Limb (tissue), 2 donors: ENCODE measurements at regions not wholly inside any gene's neighbourhood (a gene's known extent, or its start where the extent isn't known, plus 50 kb on each side); places are given as distances from the start of the nearest gene placed in this dataset.

ENCODE experiments used
- DNase-seq, 2 donors: peaks; one replicate each; pipeline ENCODE4 v3.0.0-alpha.2; 2016; ENCODE audit errors: extremely low spot score in 2 of 2

DNA sequence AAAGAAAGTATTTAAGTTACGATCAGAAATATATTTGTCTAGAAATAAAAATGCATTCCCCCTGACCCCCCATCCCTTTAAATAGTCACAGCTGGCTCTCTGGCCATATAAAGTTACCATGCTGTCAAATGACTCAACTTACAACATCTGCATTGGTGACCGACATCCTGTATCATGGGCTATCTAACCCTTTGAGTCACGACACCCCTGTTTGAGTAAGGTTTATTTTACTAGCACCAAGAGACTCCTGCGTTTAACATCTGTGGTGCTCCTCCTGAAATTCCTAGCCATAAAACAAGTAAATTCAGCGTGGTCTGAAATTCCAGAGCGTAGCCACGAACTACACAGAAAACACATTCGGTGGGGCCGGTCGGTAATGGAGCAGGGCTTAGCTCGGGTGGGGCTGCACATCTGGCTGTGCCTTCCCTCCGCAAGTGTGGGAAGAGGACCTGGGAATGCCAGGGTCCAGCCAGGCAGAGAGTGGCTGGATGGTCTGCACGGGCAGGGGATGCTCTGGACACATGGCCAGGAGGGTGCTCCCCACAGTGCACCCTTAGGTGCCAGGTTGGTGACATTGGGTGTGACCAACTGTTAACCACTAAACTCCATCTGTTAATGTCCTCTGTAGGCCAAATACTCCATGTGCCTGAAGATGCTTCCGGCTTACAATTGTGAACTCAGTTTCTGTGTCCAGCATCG lies 53.0 kb upstream of the CLDN14 start:
- no peak for DNase-seq

DNA sequence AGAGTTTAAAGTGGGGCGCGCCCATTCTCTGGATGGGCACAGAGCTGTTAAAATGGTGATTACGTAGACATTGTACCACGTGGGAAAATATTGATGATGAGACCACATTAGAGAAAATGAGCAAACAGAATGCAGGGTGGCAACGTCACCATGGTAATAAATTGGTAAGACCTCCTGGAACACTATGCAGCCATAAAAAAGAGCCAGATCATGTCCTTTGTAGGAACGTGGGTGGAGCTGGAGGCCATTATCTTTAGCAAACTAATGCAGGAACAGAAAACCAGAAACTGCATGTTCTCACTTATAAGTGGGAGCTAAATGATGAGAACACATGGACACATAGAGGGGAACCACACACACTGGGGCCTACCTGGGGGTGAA lies 53.5 kb upstream of the CLDN14 start:
- no peak for DNase-seq

DNA sequence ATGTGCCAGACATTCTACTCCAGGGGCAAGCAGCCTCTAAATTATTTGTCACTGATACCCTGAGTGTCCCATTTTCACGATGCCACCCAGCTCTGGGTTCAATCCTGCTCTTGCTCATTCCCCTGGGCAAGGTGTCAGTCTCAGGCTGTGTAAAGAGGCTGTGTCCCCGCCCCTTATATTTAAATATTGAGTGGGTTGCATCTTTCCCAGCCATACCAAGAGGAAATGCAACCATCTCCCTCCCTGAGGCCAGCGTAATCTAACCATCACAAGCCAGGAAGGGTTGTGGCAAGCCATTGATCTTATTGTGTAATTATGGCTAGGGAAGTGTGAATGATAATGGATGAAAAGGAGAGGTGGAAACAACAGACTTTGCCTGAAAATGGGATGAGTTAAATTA lies 54.7 kb upstream of the CLDN14 start:
- no peak for DNase-seq

DNA sequence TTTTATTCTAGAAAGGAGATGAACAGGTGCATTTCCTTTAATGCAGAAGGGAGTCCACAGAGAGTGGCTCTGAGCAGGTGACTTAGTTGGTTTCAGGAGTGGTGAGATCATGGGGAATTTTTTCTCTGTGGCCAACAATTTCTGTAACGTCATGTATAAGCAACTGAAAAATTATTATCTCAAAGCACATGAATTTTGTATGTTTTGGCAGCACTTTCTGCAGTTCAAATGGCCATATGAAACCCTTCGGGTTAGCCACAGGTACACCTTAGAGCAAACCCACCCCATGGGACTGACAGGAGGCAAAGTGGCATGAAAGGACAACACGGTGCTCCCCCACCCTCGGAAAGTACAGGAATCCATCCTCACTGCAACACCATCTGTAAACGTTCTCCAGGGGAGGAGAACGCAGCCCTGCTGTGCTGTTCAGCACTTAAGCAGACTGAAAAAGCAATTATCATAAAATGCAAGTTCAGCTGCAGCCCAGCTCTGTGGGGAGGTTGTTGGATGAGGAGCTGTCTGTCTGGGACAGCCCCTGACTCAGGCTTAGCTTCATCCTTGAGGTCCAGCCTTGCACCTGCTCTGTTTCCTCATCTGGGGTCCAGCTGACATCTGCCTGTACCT lies 55.8 kb upstream of the CLDN14 start:
- DNase-seq, result peak in 1 of 2 donors; percentile 48

DNA sequence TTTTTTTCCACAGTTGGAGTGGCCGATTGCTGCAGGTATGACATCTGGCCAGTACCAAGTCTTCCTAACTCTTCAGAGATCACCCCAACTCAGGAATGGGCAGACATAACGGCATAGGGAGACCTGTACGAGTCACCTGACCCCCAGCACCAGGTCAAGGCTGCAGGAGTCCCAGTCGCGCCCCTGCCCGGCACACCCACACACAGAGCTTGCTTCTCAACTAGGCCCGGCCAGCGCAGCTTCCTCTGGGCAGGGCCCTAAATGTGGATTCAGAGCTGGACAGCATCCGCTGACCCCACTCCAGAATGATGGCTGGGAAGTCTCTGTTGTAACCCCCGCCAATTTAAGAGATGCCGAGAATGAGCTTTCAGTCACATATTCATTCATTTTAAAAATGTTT lies 58.8 kb upstream of the CLDN14 start:
- DNase-seq, result no peak

DNA sequence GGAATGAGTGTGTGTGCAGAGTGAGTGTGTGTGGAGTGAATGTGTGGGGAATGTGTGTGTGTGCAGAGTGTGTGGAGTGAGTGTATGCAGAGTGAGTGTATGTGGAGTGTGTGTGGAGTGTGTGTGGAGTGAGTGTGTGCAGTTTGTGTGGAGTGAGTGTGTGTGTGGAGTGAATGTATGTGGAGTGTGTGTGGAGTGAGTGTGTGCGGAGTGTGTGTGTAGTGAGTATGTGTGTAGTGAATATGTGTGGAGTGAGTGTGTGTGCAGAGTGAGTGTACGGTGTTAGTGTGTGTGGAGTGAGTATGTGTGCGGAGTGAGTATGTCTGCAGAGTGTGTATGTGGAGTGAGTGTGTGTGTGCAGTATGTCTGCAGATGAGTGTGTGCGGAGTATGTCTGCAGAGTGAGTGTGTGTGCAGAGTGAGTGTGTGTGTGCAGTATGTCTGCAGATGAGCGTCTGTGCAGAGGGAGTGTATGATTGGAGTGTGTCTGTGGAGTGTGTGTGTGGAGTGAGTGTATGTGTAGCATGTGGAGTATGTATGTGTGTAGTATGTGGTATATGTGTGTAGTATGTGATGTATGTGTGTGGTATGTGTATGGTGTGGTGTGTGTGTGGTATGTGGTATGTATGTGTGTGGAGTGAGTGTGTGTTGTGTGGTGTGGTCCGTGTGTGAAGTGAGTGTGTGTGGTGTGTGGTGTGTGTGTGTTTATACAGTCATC lies 59.7 kb upstream of the CLDN14 start:
- no peak for DNase-seq

DNA sequence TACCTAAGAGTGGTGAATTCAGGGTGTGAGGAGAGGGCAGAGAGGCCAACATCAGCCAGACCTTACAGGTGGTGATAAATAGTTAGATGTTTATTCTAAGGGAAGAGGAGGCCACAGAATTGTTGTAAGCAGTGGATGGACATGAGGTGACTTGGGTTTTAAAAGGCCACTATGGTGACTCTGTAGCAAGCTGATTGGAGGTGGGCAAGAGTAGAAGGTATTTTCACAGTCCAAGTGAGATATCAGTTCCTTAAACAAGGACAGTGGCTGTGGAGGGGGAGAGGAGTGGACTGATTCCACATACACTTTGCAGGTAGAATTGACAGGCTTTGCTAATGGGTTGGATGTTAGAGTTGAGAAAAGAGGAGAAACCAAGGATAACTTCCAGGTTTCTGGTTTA lies 60.8 kb upstream of the CLDN14 start:
- DNase-seq, result no peak

DNA sequence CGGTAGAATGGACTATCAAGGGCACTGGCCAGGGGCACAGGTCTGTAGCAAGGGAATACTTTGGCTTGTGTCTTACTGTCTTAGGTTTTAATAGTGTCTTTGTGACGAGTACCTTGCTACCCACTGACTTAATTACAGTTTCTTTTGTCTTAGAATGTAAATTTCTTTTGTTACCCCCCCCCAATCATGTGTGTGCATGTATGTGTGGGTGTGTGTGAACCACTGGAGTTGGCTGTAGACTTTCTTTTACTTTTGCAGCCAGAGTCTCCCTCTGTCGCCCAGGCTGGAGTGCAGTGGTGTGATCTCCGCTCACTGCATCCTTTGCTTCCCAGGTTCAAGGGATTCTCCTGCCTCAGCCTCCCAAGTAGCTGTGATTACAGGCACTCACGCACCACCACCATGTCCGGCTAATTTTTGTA lies 61.8 kb upstream of the CLDN14 start:
- DNase-seq, result no peak

DNA sequence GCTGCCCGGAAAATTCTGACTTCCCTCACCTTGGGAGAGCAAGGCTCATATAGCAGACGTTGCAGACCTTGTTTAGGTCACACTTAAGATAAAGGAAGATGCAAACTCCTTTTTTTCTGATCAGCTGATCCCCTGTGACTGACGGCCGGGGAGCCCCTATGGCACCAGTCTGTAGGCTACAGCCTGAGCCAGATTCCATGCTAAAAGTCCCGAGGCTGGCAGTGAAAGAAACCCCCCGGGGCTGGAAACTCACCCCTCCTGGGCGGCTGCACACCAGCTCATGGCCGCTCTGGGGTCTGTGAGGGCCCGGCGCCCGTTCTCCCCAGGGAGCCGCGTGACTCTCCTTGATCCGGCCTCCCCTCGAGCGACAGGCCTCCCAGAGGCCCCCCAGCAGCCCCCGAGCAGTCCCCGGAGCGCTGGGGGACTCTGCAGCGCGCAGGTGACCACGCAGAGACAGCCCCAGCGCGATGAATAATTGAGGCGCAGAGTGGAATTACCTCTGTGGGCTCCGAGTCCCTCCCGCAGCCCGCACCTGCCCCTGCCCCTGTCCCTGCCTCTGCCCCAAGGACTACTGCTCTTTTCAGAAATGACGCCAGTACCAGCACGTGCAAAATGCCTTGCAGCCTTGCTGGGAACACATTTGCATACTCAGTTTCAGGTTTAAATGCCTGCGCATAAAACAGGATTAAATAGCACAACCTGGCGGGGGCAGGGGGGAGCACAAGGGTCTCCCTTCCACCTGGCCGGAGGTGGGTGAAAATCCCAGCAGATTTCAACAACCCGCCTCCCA lies 62.6 kb upstream of the CLDN14 start:
- DNase-seq, result peak in 1 of 2 donors; percentile 41

DNA sequence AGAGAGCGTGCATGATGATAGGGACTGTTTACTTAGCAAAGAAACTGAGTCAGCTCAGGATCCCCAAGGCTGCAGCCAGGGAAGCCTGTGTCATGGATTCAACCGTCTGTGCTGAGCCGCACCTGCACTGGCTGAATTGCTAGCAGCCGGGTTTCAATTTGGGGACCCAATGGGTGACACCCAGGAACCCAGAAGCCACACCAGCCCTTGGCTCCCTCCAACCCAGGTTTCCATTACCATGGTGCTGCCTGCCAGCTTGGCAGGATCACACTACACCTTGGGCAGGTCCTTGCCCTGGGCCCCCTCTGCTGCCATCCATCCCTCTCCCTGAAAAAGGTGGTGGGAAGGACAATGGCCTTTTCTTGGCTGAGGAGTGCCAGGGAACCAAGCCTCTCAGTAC lies 64.0 kb upstream of the CLDN14 start:
- no peak for DNase-seq

DNA sequence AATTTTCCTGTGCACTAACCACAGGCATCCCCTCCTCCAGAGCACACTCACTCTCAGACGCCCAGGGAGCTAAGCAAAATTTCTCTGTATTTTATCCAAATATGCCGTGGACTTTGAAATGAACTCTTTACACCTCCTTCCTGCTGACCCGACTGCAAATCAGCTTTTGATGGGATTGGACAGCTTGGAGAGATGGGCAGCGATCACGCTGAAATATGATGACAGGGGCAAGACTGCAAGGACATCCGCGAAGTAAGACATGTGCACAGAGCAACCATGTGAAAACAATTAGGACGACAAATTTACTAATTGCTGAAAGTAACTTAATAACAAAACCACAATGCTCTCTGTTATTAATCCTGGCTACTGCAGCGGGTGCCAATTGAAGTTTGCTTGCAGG lies 64.6 kb upstream of the CLDN14 start:
- no peak for DNase-seq

DNA sequence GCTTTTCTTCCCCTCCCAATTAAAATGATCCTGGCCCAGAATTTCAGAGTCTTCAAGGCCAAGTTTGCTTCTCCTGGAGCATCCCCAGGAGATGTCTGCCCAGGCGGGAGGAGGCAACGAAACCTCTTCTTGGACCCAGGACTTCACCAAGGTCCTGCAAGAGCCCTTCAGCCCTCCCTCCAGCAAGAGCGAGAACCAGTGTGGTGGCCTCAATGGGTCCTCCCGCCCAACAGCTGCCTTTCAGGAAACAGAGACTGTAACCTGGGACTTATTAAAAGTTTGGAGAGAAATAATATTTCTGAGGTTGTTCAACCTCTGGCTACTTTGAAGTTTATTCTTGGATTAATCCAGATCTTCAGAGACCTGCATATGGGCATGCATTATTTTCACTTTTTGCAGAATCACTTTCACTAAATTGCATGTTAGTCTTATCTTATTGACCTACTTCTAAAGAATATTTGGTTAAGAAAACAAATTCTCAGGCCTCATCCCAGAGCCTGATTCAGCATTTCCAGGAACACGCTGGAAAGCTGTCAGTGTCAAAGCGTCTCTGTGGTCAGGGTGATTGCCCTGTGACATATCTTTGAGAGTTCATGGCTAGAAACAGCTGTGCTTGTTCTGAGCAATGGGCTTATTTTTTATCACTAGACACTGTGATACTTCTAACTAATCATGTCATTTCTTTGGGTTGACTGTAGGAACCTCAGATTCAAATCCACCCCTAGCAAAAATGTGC lies 66.0 kb upstream of the CLDN14 start:
- no peak for DNase-seq

DNA sequence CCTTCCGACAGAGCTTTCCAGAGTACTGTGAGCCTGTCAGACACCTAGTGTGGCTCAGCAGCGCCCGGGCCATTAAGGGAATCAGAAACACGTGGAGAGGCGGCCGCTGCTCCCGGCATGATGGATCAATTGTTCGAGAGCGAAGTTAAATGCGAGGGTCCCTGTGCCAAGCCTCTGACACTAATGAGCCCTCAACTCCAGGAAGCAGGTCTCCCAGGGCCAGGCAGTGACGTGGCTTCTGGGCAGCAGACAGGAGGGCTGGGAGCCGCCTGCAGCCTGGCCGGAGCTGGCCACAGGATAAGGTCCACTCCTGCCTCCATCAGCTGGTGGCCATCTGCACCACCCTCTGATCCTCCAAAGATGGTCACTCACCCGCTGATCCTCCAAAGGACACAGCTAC lies 67.5 kb upstream of the CLDN14 start:
- no peak for DNase-seq

DNA sequence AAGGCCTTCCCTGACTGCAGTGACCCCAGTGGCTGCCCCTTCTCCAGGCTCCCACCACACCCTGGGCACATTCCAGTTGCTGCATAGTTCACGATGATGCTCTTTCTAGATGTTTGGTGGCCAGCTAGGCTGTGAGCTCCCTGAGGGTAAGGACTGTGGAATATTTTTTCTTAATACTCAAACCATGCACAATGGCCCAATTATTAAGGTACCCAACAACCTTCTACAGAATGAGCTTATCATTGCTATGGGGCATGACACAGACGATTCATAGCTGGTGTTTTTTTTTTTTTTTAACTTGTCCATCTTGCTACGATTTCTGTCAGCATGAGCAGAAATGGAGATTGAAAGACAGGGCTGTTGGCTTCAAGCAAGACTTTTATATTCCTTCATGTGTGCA lies 68.9 kb upstream of the CLDN14 start:
- no peak for DNase-seq

DNA sequence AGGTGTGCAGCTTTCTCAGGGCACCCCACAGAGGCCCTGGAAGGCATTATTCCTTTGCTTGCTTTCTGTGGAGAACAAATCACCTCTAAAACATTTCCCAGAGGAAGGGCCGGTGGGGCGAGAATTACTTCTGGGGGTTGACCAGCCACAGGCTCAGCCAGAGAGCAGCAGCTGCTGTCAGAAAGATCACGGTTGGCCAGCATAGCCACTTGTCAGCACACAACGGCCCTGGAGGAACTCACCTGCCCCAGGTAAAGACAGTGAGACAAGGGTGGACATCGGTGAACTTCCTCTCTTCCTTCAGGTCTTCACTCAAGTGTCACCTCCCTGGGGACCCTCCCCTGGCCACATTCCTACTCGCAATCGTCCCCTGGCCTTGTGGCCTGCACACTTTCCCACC lies 69.5 kb upstream of the CLDN14 start:
- no peak for DNase-seq

DNA sequence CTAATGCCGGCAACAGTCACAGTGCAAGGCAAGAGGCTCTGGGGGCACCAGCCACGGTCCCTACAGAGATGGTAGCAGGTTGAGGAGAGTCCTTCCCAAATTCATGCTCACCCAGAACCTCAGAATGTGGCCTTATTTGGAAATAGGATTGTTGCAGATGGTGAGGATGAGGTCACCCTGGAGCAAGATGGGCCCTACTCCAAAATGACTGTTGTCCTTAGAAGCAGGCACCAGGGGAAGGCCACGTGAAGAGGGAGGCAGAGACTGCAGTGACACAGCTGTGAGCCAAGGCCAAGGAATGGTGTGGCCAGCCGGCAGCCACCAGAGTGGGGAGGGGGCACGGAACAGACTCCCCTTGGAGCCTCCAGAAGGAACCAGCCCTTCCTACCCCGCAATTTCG lies 70.8 kb upstream of the CLDN14 start:
- no peak for DNase-seq

DNA sequence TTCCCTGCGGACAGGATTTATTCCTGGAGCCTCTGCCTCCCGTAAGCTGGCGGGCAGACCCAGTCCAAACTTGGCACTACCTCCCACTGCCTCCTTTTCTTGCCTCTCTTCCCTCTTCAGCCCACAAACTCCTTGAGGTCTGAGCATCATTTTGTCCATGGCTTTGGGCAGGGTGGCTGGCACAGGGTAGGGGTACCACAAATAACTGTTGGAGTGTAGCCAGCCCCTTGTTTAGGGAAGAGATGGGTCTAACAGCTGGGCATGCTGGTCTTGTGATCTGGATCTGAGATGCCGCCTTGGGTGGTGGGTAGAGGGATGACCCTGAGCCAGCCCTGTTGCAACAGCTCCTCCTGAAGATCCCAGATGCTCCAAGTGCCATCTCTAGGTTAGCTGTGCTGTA lies 71.4 kb upstream of the CLDN14 start:
- DNase-seq, result no peak

DNA sequence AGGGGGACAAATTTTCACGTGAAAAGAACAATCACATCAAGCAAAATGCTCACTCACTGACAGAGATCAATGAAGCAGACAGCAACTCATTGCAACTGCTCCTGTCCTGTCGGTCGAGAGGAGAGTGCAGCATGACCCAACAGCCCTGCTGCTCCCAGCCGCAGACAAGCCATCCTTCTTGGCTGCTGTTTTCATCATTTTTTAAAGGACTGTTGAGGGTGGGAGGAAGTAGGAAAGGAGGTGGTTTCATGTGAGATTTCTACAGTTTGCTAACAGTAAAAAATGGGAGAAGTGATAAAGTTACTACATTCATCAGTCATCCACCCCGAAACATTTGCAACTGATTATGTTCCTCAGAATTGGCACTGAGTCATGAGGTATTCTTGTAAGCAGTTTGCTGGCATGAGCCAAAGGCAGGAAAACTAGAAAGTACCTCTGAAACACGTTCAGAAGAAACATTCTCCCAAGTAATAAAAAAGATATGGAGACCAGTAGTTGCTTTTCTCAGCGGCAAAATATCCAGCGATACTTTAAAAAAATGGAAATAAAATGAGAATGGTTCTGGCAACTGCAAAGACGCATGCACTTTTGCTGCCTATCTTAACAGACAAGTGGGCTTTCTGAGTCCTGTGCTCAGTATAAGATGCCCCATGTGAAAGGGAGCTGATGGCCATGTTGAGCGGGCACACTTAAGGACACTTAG lies 72.0 kb upstream of the CLDN14 start:
- peak in 1 of 2 donors; percentile 64 for DNase-seq

DNA sequence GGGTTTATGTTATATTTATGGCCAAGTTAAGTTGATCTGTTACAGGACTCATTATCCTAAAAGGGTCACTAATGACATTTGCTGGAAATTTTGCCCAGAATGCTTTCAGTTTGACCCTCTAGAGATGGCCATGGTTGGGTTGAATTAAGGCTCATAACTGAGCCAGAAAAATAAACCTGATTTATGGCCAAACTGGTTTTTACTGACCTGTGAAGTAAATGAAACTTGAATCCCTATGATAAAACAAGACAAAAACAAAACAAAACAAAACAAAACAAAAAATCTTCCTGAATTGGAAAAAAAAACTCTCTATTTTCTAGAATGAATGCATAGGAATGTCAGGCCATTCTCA lies 72.5 kb upstream of the CLDN14 start:
- no peak for DNase-seq

DNA sequence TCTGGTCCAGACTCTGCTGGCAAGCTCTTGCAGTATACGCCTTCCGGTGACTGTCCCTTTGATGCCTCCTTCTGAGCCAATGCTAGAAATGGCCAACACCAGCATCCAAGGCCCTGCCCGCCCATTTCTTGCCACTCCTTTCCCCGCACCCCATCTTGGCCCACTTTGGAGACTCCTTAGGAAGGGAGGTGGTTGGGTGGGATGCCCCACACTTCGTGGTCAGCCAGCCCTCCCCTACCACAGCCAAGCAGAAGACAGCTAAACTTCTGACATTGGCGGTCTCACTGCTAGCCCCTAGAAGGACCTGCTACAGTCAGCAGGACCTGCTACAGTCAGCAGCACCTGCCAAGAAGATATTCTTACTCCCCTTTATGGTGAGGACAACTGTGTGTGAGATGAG lies 73.5 kb upstream of the CLDN14 start:
- DNase-seq, result no peak
